Activated T-cell treated with anti-CD3 and anti-CD28 coated beads for 4 hours (primary cell): ENCODE measurements at regions not wholly inside any gene's neighbourhood (a gene's known extent, or its start where the extent isn't known, plus 50 kb on each side); places are given as distances from the start of the nearest gene placed in this dataset.
"Not testable (repeated sequence)": the region's sequence is repeated elsewhere in the genome, so short reads cannot be mapped to it uniquely, and the experiment has no call there.

Source experiments
- DNase-seq: peaks from one replicate; pipeline ENCODE4 v3.0.0-alpha.2; 2020

DNA sequence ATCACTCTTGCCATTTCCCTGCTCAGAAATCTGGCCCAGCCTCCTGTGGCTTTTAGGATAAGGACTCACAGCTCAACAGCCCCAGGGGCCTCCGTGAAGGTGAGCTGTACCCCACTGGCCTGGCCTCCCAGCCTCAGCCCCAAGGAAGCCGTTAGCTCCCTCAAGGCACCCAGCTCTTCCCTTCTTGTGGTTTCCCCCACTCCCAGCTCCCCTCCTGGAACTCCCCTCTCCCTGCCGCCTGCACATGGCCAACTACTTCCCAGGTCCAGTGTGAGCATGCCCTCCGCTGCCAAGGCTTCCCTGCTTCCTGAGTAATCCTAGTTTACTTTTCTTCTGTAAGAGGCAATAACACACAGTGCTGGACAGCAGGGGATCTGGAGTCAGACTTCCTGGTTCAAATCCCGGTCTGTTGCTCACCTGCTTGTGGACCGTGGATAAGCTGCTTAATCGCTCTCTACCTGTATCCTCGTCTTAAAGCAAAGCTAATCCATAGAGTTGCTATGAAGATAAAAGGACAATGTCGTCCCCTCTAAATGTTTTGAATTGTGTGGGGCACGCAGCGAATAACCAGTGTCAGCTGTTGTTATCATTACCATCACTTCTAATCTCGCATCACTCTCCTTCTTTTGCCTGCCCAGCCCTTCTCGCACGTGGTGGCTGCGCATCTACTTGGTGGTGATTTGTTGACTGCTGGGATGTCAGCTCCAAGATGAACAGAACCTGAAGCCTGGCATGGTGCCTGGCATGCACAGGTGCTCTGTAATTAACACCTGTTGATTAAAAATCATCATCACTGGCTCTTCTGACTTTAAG, 86.6 kb downstream of the C5orf15 start:
- no peak for DNase-seq

DNA sequence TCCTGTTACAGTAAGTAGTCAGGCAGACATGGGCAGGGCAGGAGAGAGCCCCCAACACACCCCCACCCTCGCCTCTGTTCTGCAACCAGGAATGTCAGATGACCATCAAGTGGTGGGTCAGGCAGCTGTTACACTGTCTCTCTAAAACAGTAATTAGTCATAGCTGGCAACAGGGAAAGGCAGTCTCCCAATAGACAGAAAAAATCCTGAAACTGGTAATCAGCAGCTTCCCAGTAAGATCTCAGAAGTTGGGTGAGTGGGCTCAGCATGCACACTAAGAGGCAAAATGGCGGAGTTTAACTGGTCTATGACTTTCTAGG, 90.2 kb downstream of the C5orf15 start:
- DNase-seq, result no peak

DNA sequence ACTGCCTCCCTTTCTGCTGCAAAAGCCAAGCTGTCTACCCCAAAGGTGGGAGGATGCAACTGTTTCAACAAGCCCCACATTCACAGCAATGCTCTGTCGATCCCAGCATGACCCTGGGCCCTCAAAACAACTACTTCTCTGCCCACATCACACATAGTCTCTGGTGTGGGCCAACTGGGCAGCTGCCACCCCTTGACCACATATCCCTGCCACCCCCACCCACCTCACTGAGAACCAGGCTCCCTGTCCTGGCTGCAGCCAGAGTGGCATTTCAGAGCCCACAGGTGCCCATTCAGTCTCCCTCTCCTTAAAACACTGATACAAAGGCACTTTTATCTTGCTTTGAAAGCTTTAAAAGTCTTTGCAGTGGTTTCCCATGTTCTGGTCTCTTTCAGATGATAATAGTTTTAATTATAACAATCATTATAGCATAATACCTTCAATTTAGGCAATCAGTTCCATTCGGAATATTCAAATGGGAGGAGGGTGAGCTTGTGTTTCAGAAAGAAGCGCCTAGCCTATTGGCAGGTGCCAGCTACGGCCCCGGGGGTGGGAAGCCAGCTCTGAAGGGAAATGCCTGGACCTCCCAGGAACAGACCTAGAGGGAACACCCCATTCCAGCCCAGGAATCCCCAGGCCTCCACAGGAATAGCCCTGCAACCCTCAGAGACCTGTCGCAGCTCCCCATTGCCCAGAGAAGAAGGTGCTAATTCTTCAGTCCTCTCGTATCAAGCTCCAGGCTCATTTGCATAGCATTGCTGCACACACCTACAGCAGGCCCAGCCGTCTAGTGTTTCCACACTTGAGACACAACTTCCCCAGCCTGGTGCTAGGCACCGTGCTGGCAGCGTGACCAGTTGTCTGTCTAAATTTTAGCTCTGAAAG, 90.8 kb downstream of the C5orf15 start:
- no peak for DNase-seq

GRCh38 chr5:133876266-133876665, 92.2 kb downstream of the C5orf15 start:
- no peak for DNase-seq

DNA sequence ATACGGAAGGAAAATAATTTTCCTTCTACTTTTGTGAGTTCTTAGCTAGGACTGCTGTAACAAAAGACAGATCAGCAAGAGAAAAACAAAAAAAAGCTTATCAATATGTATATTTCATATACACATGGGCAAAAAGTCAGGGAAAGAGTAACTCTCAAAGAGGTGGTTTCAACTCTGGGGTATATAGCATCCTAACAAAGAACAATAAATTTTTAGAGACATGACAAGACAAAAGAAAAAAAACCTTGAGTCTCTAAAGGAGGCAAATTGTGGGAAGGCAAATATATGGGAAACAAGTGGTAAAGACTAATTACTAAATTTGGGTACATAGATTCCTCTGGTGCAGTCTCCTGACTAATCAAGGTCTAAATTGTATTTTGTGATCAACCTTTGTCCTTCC, 93.2 kb downstream of the C5orf15 start:
- no peak for DNase-seq

DNA sequence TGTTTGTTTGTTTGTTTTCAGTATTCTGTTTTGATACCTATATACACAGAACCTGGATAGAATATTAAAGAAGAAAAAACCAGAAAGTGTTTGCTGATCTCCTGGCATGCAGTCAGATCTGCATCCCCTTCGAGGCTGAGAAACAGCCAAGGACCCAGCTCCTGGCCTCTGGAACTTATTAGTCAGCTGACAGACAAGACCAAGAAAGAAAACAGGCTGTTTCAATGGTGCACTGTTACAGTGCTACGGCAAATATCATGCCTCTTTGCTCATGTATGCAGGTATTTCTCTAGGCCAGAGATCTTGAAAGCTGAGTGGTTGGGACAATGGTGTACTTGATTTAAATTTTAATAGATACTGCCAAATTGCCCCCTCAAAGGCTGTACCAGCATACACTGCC, 95.0 kb downstream of the C5orf15 start:
- no peak for DNase-seq

DNA sequence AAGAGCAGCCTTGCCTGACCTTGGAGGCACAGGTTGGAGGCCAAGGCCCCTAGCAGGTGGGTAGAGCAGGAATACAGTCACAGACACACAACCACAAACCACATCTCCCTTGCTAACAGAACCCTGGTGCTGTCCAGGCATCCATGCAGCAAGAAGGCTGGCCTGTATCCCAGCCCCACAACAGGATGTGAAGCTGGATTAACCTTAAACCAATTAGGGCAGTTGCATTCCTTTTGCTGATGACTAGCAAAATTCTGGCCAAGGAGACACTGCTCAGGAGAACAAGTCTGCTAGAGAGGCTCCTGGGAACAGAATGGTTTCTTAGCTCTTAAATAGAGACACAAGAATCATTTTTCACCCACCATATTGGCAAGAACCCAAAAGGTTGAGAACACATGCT, 97.8 kb downstream of the C5orf15 start:
- DNase-seq, result no peak

- no peak for DNase-seq
Measured at GRCh38 chr5:133869519-133870335, 98.7 kb downstream of the C5orf15 start.

GRCh38 chr5:133868946-133869518, 99.4 kb downstream of the C5orf15 start:
- peak; percentile 61 for DNase-seq

- no peak for DNase-seq
Measured at GRCh38 chr5:133867851-133868545, 100.4 kb downstream of the C5orf15 start.

DNA sequence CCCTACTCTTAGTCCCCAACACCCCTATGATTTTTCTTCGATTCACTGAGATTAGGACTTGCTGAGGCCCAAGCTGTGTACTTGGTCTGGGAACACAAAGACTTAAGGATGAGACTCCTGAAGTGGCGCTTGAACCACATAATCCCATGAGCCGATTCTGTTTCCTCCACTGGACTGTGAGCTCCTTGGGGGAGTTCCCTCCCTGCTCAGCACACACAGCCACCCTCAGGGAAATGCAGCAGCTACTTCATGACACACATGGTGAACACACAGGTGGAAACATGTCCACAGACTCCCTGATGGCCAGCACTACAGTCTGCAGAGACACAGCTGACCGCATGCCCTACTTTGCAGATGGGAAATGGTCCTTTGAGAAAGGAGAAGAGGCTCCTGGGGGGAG, 101.1 kb downstream of the C5orf15 start:
- no peak for DNase-seq

- no peak for DNase-seq
Measured at GRCh38 chr5:133866903-133867245, 101.6 kb downstream of the C5orf15 start.

- no peak for DNase-seq
Measured at GRCh38 chr5:133866160-133866902, 102.1 kb downstream of the C5orf15 start.

DNA sequence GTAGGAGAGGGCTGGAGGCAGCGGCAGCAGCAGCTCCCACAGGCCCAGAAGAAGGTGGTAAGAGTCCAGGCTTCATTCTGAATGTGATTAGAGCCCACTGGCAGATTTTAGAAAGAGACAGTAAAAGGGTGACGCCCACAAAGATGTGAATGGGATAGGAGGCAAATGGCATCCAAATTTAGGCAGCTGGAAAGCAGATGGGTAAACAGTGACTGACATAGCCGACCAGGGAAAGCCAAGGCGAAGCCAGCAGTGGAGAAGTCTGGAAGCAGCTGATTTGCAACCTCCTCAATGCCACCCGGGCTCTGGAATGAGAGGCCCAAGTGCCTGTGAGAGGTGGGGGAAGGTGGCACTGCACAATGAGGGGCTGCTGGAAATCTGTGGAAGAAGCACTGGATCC, 103.3 kb downstream of the C5orf15 start:
- no peak for DNase-seq

DNA sequence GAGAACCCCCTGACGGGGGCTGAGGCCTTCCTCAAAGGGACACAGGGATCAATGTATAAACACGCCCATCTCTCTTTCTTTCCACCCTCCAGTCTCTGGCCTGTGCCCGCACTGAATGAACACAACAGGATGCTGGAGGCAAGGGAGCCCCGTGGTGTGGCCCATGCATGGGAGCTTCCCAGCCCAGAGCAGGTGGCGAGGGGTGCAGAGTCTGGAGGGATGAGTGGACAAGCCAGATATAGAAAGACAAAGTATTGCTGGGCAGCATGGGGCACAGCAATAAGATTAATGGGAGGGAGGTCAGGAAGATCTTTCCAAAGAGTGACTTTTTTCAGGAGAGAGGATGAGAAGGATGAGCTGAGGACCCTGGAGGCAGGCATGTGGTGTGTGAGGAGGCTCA, 103.7 kb downstream of the C5orf15 start:
- DNase-seq, result no peak

DNA sequence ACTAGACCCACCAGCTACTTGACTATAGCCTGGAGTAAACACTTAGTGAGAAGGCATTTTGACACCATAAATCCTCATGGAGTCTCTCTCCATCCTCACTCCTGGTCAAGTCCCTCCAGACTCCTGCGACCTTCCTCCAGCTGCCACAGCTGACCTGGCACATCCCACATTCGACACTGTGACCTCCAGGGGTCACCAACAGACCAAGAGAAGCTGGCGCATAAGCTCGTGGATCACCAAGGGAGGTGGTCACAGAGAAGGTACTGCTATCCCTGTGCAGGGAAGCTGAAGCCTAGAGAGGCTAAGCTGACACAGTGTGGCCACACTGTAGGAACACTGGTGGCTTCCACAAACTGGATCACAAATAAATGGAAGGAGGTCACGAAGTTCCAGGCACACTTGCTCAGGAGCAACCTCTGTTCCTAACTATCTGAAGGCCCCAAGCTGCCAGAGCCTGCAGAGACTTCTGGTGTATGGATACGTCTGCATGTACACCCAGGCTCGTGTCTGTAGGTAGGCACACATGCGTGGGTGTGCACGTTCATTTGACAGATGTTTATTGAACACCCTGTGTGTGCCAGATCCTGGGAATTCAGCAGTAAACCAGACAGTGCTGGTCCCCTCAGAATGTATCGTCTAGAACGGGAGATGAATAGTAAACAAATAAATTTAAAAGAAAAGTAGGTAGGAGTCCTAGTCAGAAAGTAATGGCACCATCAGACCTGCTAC, 104.4 kb downstream of the C5orf15 start:
- DNase-seq, result no peak

DNA sequence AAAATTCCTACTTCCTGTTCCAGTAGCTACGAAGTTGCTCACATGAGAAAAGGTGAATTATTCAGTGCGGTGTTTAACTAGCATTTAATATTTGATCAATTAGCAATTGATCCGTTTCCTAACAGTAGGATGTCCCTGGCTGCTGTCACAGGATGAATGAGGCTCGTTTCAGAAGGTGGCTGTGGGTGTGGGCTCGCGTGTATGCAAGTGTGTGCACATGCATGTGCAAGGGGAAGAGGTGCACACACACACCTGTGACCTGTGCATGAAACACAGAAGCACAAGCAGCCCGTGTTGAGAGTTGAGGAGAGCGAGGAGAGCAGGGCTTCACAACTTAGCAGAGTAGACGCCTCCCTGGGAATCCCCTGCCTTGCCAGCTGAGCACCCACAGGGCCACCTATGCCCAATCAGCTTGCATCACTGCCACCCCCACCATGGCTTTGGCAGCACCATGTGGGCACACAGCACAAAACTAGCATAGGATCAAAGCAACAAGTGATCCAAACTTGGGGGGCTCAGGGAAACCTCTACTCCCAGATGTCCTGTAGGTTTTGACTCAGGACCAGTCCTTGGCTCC, 107.2 kb downstream of the C5orf15 start:
- peak; percentile 4 for DNase-seq

GRCh38 chr5:133859073-133859472, 109.4 kb downstream of the C5orf15 start:
- DNase-seq, result no peak

- DNase-seq, result not testable (repeated sequence)
Measured at GRCh38 chr5:133857595-133858313, 110.7 kb downstream of the C5orf15 start.

- no peak for DNase-seq
Measured at GRCh38 chr5:133854554-133854953, 113.9 kb downstream of the C5orf15 start.
